A204.1 (cell line): ENCODE measurements at regions not wholly inside any gene's neighbourhood (a gene's known extent, or its start where the extent isn't known, plus 50 kb on each side); places are given as distances from the start of the nearest gene placed in this dataset.
A peak's percentile ranks its signal among the peaks of the same experiment; 100 is the strongest.

Experiments used
- FAIRE-seq: peaks from 2 replicates; lab custom pipeline; 2012; peaks lifted over from hg19 to GRCh38; lab: Jason Lieb, UNC

GRCh38 chr5:74954919-74955318, 88.7 kb upstream of the FAM169A start:
- no peak for FAIRE-seq

- FAIRE-seq: no peak
Observed at GRCh38 chr5:74953937-74954720, 87.9 kb upstream of the FAM169A start.

GRCh38 chr5:74953554-74953936, 87.4 kb upstream of the FAM169A start:
- FAIRE-seq: no peak

GRCh38 chr5:74952406-74952805, 86.2 kb upstream of the FAM169A start:
- no peak for FAIRE-seq

DNA sequence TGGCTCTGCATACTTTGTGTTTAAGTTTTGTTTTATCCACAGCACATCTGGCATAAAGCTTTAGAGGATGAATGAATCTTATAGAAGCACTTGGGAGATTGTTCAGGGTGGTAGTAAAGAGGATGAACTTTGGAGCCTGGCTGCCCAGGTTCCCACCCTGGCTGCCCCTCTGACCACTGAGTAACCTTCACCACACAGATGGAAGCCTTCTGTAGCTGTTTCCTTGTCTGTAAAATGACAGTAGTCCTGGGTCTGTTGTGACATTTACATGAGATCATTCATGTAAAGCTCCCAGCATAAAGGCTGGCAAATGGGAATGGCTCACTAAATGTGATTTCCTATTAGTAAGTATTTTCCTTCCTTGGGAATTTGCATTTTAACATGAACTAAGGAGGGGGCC, 85.7 kb upstream of the FAM169A start:
- no peak for FAIRE-seq

DNA sequence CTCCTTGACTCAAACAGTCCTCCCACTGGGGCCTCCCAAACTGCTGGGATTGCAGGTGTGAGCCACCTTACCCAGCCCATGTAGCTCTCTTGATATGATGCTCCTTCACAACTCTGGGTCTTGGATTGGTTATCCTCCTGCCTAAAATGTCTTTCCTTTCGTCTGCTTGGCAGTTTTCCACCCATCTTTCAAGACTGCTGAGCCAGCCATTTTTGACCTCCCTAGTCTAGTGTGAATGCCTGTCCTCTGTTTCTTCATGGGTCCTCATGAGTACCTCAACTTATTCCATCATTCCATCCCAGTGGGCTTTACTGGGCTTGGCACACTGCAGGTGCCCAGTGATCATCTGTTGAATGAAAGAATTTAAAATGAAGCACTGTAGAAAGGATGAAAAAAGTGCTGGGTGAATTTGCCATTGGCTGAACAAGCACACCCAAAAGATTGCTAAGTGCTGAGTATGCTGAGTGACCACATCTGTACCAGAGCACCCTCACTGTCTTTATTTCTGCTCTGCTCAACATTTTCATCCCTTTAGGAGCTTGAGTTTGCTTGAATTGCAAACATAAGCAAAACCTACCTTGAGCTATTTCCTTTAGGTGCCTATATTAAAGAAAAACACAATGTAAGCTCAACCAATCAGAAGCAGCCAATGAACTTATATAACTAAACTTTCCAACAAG, 84.8 kb upstream of the FAM169A start:
- no peak for FAIRE-seq

- FAIRE-seq: no peak
Observed at GRCh38 chr5:74949976-74950375, 83.8 kb upstream of the FAM169A start.

DNA sequence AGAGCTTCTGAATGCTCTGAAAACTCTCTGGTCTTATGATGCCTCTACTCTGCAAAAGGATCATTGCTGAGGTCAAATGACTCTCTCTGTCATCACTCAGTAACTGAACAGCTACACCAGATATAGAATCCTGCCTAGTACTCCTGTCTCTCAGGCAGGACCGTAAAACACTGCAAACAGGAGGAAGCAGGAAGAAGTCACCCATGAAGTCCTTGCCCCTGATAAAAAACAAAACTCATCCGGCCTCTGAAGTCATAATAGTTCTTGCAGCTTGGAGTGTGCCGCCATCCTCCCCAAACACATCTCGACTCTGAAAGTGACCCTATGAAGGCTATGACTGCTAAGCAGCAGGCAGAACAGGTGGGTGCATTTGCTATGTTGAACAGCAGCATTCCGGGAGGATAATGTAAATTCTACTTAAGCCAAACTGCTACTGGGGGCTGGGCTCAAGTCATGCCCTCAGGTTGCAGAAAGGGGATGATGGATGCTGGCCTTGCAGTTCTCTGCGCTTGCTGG, 81.9 kb upstream of the FAM169A start:
- no peak for FAIRE-seq

DNA sequence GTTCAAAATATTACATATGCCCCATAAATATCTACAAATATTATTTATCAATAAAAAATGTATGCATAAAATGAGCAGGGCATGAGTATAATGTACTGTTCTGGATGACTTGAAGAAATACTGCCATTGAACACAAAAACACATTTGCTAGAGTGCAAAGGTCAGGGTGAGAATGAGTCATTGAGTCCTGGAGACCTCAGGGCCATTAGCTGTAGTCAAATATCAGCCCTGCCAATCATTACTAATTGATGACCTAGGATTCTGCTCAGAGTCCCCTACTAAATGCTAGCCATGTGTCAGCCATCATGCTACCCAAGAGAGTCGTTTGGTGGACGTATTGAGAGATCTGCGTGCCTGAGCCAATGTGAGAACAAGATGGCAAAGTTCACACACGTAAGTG, 80.3 kb upstream of the FAM169A start:
- FAIRE-seq: no peak

DNA sequence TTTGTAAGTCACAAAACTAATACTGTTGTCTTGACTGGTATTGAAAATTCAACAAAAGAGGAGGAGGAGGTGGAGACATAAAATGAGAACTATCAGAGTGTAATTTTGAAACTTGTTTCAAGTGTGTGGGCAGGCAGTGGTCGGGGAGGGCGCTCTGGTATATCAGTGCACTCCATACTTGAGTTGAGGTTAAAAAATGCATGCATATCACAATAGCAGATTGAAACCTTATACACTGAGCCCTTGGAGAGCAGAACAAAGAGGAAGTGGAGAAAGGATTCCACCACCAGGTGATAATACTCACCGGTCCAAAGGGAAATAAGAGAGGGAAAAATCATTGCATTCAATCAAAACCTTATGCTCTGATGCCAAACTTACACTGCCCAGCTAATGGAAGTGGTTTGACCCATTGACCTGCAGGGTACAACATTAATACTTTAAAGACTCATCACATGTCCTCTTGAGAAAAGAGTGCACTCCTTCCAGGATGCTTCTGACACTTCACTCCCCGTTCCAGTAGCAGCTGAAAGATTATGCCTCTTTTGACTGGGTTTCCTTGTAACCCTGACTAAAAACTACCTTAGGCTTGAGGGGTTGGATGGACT, 79.5 kb upstream of the FAM169A start:
- no peak for FAIRE-seq

DNA sequence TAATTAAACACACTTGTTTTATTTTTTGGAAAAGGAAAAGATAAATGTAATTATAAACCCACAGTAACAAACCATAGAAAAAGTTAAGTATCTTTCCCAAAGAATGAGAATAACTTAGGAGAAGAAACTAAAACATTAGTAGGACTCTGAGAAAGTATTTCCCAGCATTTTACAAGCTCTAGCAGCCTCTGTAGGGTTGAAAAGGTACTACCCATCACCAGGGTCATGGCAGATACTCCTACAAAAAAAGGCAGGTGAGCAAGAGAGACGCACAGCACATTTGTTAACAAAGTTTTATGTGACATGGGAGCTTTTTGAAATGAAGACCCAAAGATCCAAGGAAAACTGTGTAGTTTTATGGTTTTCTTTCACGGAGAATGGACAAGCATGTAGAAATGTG, 77.7 kb upstream of the FAM169A start:
- no peak for FAIRE-seq

DNA sequence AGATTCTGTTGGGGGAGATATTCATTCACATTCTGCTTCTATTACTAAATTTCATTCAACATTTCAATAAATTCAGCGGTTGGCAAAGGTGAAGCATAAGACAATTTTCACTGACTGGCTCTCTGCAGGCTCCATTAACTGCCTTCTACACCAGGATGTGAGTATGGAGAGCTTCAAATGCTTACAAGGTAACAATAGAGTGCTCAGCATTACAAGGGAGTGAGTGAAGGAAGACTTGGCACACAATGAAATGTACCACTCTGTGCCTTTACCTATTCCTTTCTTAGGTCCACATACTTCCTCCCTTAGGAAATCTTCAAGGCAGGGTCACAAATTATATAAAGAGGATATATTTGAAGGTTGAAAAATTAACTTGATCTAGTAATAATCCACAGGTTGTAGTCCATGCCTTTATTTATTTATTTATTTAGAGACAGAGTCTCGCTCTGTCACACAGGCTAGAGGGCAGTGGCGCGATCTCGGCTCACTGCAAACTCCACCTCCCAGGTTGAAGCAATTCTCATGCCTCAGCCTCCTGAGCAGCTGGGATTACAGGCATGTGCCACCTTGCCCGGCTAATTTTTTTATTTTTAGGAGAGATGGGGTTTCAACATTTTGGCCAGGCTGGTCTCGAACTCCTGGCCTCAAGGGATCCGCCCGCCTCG, 76.6 kb upstream of the FAM169A start:
- FAIRE-seq: no peak

DNA sequence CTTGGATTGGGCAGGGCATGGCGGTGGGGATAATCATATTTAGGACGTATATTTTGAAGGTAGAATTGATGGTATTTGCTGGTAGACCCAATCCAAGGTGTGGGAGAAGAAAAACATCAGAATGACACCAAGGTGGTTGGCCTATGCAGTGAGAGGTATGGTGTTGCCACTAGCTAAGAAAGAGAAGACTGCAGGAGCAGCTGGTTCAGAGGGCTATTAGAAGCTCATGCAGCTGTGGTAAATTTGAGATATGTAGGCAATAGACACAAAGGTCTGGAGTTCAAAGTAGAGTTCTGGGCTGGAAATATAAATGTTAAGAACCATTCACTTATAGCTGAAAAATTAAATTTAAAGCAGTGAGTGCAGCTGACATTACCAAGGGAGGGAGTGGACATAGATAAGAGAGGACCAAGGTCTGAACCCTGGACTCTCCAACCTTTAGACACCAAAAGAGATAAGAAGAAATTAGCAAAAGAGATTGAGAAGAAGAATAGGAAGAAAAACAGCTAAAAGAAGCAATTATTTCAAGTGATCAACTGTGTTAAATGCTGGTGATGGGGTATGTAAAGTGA, 74.7 kb upstream of the FAM169A start:
- no peak for FAIRE-seq

DNA sequence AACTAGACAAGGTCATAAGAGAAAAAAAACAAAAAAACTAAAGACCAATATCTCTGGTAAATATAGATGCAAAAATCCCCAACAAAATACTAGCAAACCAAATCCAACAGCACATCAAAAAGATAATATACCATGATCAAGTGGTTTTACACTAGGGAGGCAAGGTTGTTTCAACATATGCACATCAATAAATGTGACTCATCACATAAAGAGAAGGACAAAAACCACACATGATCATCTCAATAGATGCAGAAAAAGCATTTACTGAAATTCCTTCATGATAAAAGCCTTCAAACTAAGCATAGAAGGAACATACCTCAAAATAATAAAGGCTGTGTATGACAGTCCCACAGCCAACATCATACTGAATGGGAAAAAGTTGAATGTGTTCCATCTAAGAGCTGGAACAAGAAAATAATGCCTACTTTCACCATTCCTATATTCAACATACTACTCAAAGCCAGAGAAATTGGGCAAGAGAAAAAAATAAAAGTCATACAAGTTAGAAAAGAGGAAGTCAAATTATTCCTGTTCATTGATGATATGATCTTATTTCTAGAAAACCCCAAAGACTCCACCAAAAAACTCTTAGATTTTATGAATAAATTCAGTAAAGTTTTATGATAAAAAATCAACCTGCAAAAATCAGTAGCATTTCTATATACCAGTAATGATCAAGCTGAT, 72.2 kb upstream of the FAM169A start:
- FAIRE-seq: no peak

- FAIRE-seq: no peak
Observed at GRCh38 chr5:74935752-74936091, 69.5 kb upstream of the FAM169A start.

DNA sequence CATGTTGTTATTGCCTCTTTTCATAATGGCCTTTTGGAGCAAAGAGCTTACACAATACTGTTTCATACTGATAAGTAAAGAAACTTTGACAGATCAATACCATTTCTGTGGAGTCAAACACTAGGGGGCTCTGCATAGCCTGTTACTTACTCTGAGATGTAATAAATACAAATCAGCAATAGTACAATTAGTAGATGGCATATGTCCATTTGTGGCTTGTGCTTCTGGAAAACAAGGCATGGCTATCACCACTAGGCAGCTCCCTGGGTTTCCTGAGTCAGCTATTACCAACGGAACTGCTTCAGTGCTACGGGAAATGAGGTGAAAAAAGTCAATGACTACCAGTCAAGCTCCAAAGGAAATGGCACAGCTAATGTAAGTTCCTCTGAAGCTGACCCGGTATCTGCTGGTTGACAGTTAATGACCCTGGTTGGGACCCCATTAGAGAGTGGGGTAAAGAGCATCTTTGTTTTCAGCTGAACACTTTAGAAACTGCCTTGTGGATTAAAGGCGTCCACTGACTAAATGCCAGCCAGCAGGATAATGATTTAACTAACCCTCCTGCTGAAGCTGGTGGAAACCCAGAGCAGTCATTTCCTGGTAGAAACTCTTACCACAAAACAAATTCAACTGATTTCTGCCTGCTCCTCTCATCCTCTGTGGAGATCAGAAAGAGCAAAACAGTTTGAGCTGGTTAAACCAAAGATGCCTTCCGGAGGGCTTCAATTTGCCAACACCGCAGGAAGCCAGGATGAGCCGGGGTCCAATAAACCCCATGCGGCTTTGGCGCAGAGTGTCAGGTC, 69.0 kb upstream of the FAM169A start:
- FAIRE-seq: no peak

DNA sequence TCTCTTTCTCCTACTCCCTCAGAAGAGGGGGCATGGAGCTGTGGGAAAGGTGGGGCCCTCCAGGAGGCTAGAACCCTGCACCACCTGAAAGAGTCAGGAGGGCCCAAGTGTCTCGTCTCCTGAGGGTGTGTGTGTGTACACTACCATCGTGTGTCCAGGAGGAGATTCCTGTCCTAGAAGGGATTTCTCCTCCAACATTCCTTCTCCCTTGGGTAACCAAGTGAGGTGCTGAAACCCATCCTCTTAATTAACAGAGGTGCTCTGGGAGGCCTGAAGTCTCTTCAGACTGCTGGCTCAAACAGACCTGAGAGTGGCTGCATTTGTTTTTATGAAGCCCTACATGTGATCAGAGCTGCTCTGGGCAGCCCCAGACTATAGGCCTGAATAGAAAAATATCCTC, 61.1 kb upstream of the FAM169A start:
- FAIRE-seq: no peak

- FAIRE-seq: peak; percentile 97
Observed at GRCh38 chr5:74919487-74919886, 53.3 kb upstream of the FAM169A start.

DNA sequence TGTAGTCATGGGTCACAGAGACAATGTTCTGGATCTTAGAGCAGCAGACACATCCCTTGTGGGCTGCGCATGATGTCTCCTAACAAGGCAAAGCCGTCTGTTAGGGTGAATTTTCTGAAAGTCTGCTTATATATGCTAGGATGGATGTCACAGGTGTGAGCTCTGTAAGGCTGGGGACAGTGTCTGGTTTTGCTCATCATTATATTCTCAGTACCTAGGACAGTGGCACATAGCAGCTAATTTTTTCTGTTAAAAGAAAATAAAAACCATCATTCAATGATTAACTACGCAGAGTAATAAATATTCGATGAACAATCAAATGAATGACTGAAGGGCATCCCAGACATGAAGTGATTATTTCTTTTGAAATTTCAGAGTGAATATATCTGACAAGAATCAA, 52.9 kb upstream of the FAM169A start:
- FAIRE-seq: no peak

- FAIRE-seq: no peak
Observed at GRCh38 chr5:74918232-74918669, 52.1 kb upstream of the FAM169A start.
